NT2/D1 (cell line): ENCODE measurements at regions not wholly inside any gene's neighbourhood (a gene's known extent, or its start where the extent isn't known, plus 50 kb on each side); places are given as distances from the start of the nearest gene placed in this dataset.
"Not testable (repeated sequence)": the region's sequence is repeated elsewhere in the genome, so short reads cannot be mapped to it uniquely, and the experiment has no call there.

ENCODE experiments used
- SUZ12 ChIP-seq: IDR thresholded peaks from 2 replicates; pipeline ENCODE4 v1.6.1; 2011; ENCODE audit not compliant: insufficient read length, insufficient read depth; ENCODE audit errors: extremely low read depth
- YY1 ChIP-seq: IDR thresholded peaks from 2 replicates; pipeline ENCODE4 v1.6.1; 2011; ENCODE audit not compliant: insufficient read length, insufficient read depth
- ZNF274 ChIP-seq: IDR thresholded peaks from 2 replicates; pipeline ENCODE4 v1.6.1; 2011; ENCODE audit warnings: mild to moderate bottlenecking, low read depth, low read length

- not testable (repeated sequence) for TF ChIP-seq ZNF274, YY1, SUZ12
Measured at GRCh38 chr2:87630892-87631291, 117.0 kb upstream of the PLGLB2 start.
